A172 (cell line): ENCODE measurements at regions not wholly inside any gene's neighbourhood (a gene's known extent, or its start where the extent isn't known, plus 50 kb on each side); places are given as distances from the start of the nearest gene placed in this dataset.
"Not testable (repeated sequence)": the region's sequence is repeated elsewhere in the genome, so short reads cannot be mapped to it uniquely, and the experiment has no call there.

Experiments
- DNase-seq: peaks from one replicate; pipeline ENCODE4 v3.0.0-alpha.2; 2015; ENCODE audit warnings: low spot score

- not testable (repeated sequence) for DNase-seq
Measured at GRCh38 chr22:25417826-25418225, 146.6 kb upstream of the GRK3 start.

- DNase-seq: no peak
Measured at GRCh38 chr22:25419247-25420113, 145.0 kb upstream of the GRK3 start.

- not testable (repeated sequence) for DNase-seq
Measured at GRCh38 chr22:25420114-25420441, 144.4 kb upstream of the GRK3 start.

GRCh38 chr22:25420471-25420924, 144.0 kb upstream of the GRK3 start:
- no peak for DNase-seq

GRCh38 chr22:25420925-25421904, 143.3 kb upstream of the GRK3 start:
- no peak for DNase-seq

GRCh38 chr22:25426530-25427308, 137.8 kb upstream of the GRK3 start:
- not testable (repeated sequence) for DNase-seq

- not testable (repeated sequence) for DNase-seq
Measured at GRCh38 chr22:25431637-25432342, 132.7 kb upstream of the GRK3 start.

- not testable (repeated sequence) for DNase-seq
Measured at GRCh38 chr22:25433381-25433970, 131.0 kb upstream of the GRK3 start.

GRCh38 chr22:25437414-25438160, 126.9 kb upstream of the GRK3 start:
- DNase-seq: no peak

- DNase-seq: no peak
Measured at GRCh38 chr22:25447067-25447685, 117.3 kb upstream of the GRK3 start.

GRCh38 chr22:25447686-25448434, 116.6 kb upstream of the GRK3 start:
- peak; percentile 71 for DNase-seq

- DNase-seq: no peak
Measured at GRCh38 chr22:25448435-25449051, 115.9 kb upstream of the GRK3 start.

- DNase-seq: no peak
Measured at GRCh38 chr22:25449781-25450317, 114.6 kb upstream of the GRK3 start.

GRCh38 chr22:25451480-25452114, 112.9 kb upstream of the GRK3 start:
- no peak for DNase-seq

GRCh38 chr22:25452116-25452700, 112.3 kb upstream of the GRK3 start:
- no peak for DNase-seq

GRCh38 chr22:25453058-25453457, 111.4 kb upstream of the GRK3 start:
- no peak for DNase-seq

GRCh38 chr22:25453557-25453956, 110.9 kb upstream of the GRK3 start:
- no peak for DNase-seq
